Stomach (tissue), 8 donors: ENCODE measurements at regions not wholly inside any gene's neighbourhood (a gene's known extent, or its start where the extent isn't known, plus 50 kb on each side); places are given as distances from the start of the nearest gene placed in this dataset.

Source experiments
- DNase-seq, 2 donors: peaks; one replicate each; pipeline versions ENCODE4 v3.0.0 to v3.0.0-alpha.2; 2013 to 2019
- H3K27ac ChIP-seq, 5 donors: fragments of 200-600 bp in 4 of 5; sonication (generic) in 4 of 5; one replicate each; pipeline ENCODE4 v1.5.1; 2013 to 2019; ENCODE audit warnings: mild to moderate bottlenecking in 1 of 5, moderate library complexity in 1 of 5
- H3K27me3 ChIP-seq, 3 donors: fragments of 200-600 bp; sonication (generic); one replicate each; pipeline ENCODE4 v1.5.1; 2017 to 2019; ENCODE audit warnings: mixed run types in 1 of 3
- H3K36me3 ChIP-seq, 4 donors: fragments of 200-600 bp; sonication (generic); 1 replicate in 3 of 4; 2 replicates in 1 of 4; pipeline ENCODE4 v1.5.1; 2016 to 2019
- H3K4me1 ChIP-seq, 4 donors: fragments of 200-600 bp; sonication (generic); one replicate each; pipeline ENCODE4 v1.5.1; 2016 to 2019
- H3K4me3 ChIP-seq, 4 donors: fragments of 200-600 bp; sonication (generic) in 3 of 4; one replicate each; pipeline ENCODE4 v1.5.1; 2016 to 2019; ENCODE audit warnings: mild to moderate bottlenecking in 1 of 4
- H3K9me3 ChIP-seq, 4 donors: fragments of 200-600 bp; sonication (generic); one replicate each; pipeline ENCODE4 v1.5.1; 2016 to 2019
- EP300 ChIP-seq: sonication (generic); formaldehyde crosslinking; IDR thresholded peaks from one replicate; pipeline ENCODE4 v1.6.1; 2017; ENCODE audit warnings: antibody characterized with exemption
- POLR2A ChIP-seq, 4 donors: fragments of 450-650 bp; IDR thresholded peaks; one replicate each; pipeline ENCODE4 v1.6.1; 2016; ENCODE audit warnings: antibody characterized with exemption in 4 of 4, control low read depth in 2 of 4, mild to moderate bottlenecking in 1 of 4, moderate library complexity in 1 of 4
- POLR2AphosphoS5 ChIP-seq, 3 donors: sonication (generic); formaldehyde crosslinking; IDR thresholded peaks; one replicate each; pipeline ENCODE4 v1.6.1; 2016; ENCODE audit warnings: antibody characterized with exemption in 3 of 3
- WGBS, 5 donors: extraction: QIAGEN DNeasy Blood & Tissue Kit in 3 of 5; methylation state at CpG; one replicate each; pipeline versions ENCODE4 v1.1.5 to v1.1.7; 2013 to 2018; 5-methylcytosine and 5-hydroxymethylcytosine counted together
- intact Hi-C: fragments of 100-400 bp; cut with DNase I; formaldehyde crosslinking; loops from one replicate; pipeline ENCODE4 v1.15.1; 2023; ENCODE audit warnings: low total_unique reads
- TF ChIP-seq, protein P1 (sequence below), 7 experiments: fragments of 450-650 bp in 4 of 7; fragments of 200-600 bp in 3 of 7; sonication (generic) in 3 of 7; IDR thresholded peaks; one replicate each; pipeline ENCODE4 v1.5.1; 2016 to 2019; ENCODE audit warnings: antibody characterized with exemption in 7 of 7, control low read depth in 2 of 7, mild to moderate bottlenecking in 1 of 7
- donor health status: healthy with polysubstance abuse.
- donor health status: Bipolar disorder and iron deficiency.
- donor health status: healthy.

- no peaks in the 10 kb centered on the region for H3K4me1 ChIP-seq
- H3K27me3 ChIP-seq, result no peaks in the 10 kb centered on the region
- WGBS, 5 donors, result 54 to 74% (median 63%) methylated on average over 2 of the region's 2 CpGs
- H3K27ac ChIP-seq, result no peak overlapping the region
- H3K4me3 ChIP-seq, result no peak overlapping the region
- no peak for DNase-seq
- H3K9me3 ChIP-seq, result no peaks in the 10 kb centered on the region
- H3K36me3 ChIP-seq, result no peaks in the 10 kb centered on the region
- intact Hi-C loops, result no loop called here
- TF ChIP-seq POLR2A (IDR thresholded peaks at IDR 0.05) (no peak), EP300 (no peak)
- TF ChIP-seq, protein P1, sequence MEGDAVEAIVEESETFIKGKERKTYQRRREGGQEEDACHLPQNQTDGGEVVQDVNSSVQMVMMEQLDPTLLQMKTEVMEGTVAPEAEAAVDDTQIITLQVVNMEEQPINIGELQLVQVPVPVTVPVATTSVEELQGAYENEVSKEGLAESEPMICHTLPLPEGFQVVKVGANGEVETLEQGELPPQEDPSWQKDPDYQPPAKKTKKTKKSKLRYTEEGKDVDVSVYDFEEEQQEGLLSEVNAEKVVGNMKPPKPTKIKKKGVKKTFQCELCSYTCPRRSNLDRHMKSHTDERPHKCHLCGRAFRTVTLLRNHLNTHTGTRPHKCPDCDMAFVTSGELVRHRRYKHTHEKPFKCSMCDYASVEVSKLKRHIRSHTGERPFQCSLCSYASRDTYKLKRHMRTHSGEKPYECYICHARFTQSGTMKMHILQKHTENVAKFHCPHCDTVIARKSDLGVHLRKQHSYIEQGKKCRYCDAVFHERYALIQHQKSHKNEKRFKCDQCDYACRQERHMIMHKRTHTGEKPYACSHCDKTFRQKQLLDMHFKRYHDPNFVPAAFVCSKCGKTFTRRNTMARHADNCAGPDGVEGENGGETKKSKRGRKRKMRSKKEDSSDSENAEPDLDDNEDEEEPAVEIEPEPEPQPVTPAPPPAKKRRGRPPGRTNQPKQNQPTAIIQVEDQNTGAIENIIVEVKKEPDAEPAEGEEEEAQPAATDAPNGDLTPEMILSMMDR (IDR thresholded peaks at IDR 0.05), result no peak
Observed at GRCh38 chr18:33959609-33960008, 265.1 kb downstream of the NOL4 start.

DNA sequence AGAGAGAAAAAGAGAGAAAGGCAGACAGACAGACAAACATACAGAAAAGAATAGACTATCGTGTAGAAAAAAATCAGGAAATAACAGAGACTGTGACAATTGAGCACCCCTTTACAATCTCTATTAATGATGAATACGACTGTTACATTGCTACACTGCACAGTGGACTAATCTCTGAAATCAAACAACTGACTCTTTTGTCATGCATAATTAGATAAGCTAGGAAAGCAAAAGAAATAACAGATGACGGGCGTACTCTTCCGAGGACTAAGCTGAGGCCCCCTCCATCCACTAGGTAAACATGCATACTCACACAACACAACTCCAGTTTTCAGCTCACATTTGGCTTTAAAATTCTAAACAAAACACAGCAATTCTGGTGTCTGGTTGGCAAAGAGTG is 267.0 kb downstream of the NOL4 start:
- intact Hi-C loops, result no loop called here
- no peaks in the 10 kb centered on the region for H3K9me3 ChIP-seq
- H3K36me3 ChIP-seq, result no peaks in the 10 kb centered on the region
- TF ChIP-seq EP300, result no peak
- peak in 1 of 2 donors; percentile 5 for DNase-seq
- H3K4me3 ChIP-seq, result no peak overlapping the region
- H3K27ac ChIP-seq, result no peak overlapping the region
- no peaks in the 10 kb centered on the region for H3K27me3 ChIP-seq
- no peaks in the 10 kb centered on the region for H3K4me1 ChIP-seq
- WGBS, 5 donors, result 26 to 43% (median 27%) methylated on average over 5 of the region's 5 CpGs

DNA sequence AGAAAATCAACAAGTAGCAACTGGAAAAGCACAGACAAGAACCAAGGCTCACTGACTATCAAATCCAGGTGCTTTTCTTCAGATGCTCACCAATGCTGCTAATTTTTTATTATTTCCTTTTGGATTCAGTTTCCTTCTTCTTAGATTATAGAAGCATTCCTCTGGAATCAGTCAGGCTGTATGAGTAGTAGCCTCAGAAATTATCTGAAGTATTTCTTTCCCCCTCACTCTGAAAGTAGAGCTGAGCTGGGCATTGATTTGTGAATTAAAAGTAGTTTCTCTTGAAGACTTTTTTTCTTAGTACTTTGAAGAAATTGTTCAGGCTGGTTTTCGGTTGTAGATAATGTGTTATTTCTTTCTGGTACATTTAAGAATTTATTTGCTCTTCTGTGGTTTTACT is 273.7 kb downstream of the NOL4 start:
- WGBS, 5 donors, result 67 to 80% (median 74%) methylated on average over 1 of the region's 1 CpG
- TF ChIP-seq EP300 (no peak), POLR2A (IDR thresholded peaks at IDR 0.05) (no peak), POLR2AphosphoS5 (IDR thresholded peaks at IDR 0.05) (no peak)
- TF ChIP-seq, protein P1 (IDR thresholded peaks at IDR 0.05), result no peak

DNA sequence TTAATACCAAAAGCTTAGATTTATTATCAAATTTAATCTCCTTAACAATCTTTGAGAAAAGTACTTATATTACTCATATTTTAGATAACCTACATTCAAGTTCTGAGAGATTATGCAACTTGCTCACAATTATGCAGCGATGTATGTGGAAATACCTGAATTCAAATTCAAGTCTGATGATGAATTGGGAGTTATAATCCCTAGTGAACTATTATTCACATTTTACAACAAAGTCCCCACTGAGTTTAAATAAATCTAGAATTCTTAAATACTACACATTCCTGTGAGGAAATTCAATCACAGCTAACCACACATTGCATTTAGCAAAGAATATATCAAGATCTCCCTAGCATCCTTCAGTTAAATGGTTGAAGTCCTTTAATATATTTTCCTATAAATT is 278.4 kb downstream of the NOL4 start:
- no peaks in the 10 kb centered on the region for H3K36me3 ChIP-seq
- no peak for TF ChIP-seq EP300
- TF ChIP-seq, protein P1 (IDR thresholded peaks at IDR 0.05), result no peak
- no peak for TF ChIP-seq POLR2A (IDR thresholded peaks at IDR 0.05)
- TF ChIP-seq POLR2AphosphoS5 (IDR thresholded peaks at IDR 0.05), result no peak
- 79 to 94% (median 88%) methylated on average over 1 of the region's 1 CpG for WGBS, 5 donors
- H3K9me3 ChIP-seq, result no peaks in the 10 kb centered on the region
- H3K27ac ChIP-seq, result no peak overlapping the region
- intact Hi-C loops, result no loop called here
- no peaks in the 10 kb centered on the region for H3K27me3 ChIP-seq
- no peaks in the 10 kb centered on the region for H3K4me1 ChIP-seq
- DNase-seq, result no peak
- no peak overlapping the region for H3K4me3 ChIP-seq

More for the DNA sequence above, 273.7 kb downstream of the NOL4 start:
- Histone ChIP-seq H3K36me3 (no peaks in the 10 kb centered on the region), H3K27me3 (no peaks in the 10 kb centered on the region), H3K27ac (no peak overlapping the region), H3K9me3 (no peaks in the 10 kb centered on the region), H3K4me3 (no peak overlapping the region), H3K4me1 (no peaks in the 10 kb centered on the region)
- intact Hi-C loops, result no loop called here
- DNase-seq, result no peak

DNA sequence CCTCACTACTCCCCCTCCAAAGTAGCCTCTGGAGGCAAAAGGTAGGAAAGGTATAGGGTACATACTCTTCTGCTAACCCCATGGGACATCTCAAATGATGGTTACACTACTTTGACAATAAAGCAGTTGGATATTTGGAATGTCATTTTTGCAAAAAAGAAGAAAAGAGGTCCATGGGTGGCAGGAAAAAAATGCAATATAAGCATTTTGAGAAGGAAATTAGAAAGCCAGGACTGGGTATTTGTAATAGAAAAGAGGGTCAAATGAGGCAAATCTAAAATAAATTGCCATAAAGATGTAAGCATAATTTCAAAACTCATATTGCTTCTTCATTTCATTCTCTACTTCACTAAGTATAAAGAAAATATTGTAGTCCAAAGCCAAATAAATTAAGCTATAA is 280.2 kb downstream of the NOL4 start:
- Histone ChIP-seq H3K9me3 (no peaks in the 10 kb centered on the region), H3K27me3 (no peaks in the 10 kb centered on the region), H3K4me3 (no peak overlapping the region), H3K27ac (no peak overlapping the region), H3K36me3 (no peaks in the 10 kb centered on the region), H3K4me1 (no peaks in the 10 kb centered on the region)
- DNase-seq, result no peak
- no peak for TF ChIP-seq EP300
- TF ChIP-seq POLR2A (IDR thresholded peaks at IDR 0.05), result no peak
- TF ChIP-seq, protein P1 (IDR thresholded peaks at IDR 0.05), result no peak
- TF ChIP-seq POLR2AphosphoS5 (IDR thresholded peaks at IDR 0.05), result no peak
- intact Hi-C loops, result no loop called here
